ENCODE measurements at regions not wholly inside any gene's neighbourhood (a gene's known extent, or its start where the extent isn't known, plus 50 kb on each side); places are given as distances from the start of the nearest gene placed in this dataset.

DNA sequence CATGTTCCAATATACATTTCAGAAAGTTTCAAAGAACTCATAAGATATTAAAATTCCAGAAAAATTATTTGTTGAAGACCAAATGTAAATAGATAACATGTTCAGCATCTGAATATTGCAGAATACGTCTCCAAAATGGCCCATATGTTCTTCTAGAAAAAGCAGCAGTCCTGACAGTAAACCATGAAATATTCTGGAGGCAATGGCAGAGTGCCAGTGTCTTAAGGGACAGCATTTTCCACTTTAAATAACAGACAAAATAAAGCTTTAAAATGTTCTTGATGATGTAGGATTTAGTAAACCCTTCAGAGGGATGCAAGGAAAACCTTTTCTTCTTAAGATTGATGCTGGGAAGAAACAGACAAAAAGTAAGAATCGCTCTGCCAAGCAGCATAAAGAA is 721.0 kb downstream of the NR2F1-AS1 start:
- no peaks in the 10 kb centered on the region for H3K27me3 ChIP-seq (ENCODE audit: insufficient read depth, low read length)
- H3K4me3 ChIP-seq (ENCODE audit: insufficient read depth, low read length): no peak overlapping the region
- TF ChIP-seq CTCF (IDR thresholded peaks at IDR 0.05; ENCODE audit: extremely low read depth, low read depth, low read length): no peak
- no peaks in the 10 kb centered on the region for H3K4me1 ChIP-seq (ENCODE audit: insufficient read depth, low read length)
- no peaks in the 10 kb centered on the region for H3K9me3 ChIP-seq (ENCODE audit: low read depth, low read length)
- H3K79me2 ChIP-seq (ENCODE audit: insufficient read depth, low read length): no peaks in the 10 kb centered on the region
- H2AFZ ChIP-seq (ENCODE audit: low read length): peak overlapping the region; percentile 26
- no peak for DNase-seq (ENCODE audit: insufficient read length, low spot score, missing footprints)
- no peaks in the 10 kb centered on the region for H4K20me1 ChIP-seq (ENCODE audit: insufficient read depth, low read length)
- no peaks in the 10 kb centered on the region for H3K36me3 ChIP-seq (ENCODE audit: insufficient read depth, low read length)
- no peak overlapping the region for H3K4me2 ChIP-seq (ENCODE audit: insufficient read depth, low read length)
- no peak overlapping the region for H3K27ac ChIP-seq (ENCODE audit: low read depth, low read length)

GRCh38 chr5:92852219-92852618 is 728.8 kb downstream of the NR2F1-AS1 start:
- Histone ChIP-seq H3K9me3 (ENCODE audit: low read depth, low read length) (no peaks in the 10 kb centered on the region), H4K20me1 (ENCODE audit: insufficient read depth, low read length) (no peaks in the 10 kb centered on the region), H2AFZ (ENCODE audit: low read length) (no peak overlapping the region), H3K4me1 (ENCODE audit: insufficient read depth, low read length) (no peaks in the 10 kb centered on the region), H3K27me3 (ENCODE audit: insufficient read depth, low read length) (no peaks in the 10 kb centered on the region), H3K4me2 (ENCODE audit: insufficient read depth, low read length) (no peak overlapping the region), H3K36me3 (ENCODE audit: insufficient read depth, low read length) (no peaks in the 10 kb centered on the region), H3K79me2 (ENCODE audit: insufficient read depth, low read length) (no peaks in the 10 kb centered on the region), H3K4me3 (ENCODE audit: insufficient read depth, low read length) (no peak overlapping the region), H3K27ac (ENCODE audit: low read depth, low read length) (no peak overlapping the region)
- no peak for DNase-seq (ENCODE audit: insufficient read length, low spot score, missing footprints)
- TF ChIP-seq CTCF (IDR thresholded peaks at IDR 0.05; ENCODE audit: extremely low read depth, low read depth, low read length): no peak

GRCh38 chr5:92850886-92851285 is 730.1 kb downstream of the NR2F1-AS1 start:
- Histone ChIP-seq H3K9me3 (ENCODE audit: low read depth, low read length) (no peaks in the 10 kb centered on the region), H3K4me1 (ENCODE audit: insufficient read depth, low read length) (no peaks in the 10 kb centered on the region), H3K27me3 (ENCODE audit: insufficient read depth, low read length) (no peaks in the 10 kb centered on the region), H3K36me3 (ENCODE audit: insufficient read depth, low read length) (no peaks in the 10 kb centered on the region), H3K4me2 (ENCODE audit: insufficient read depth, low read length) (no peak overlapping the region), H2AFZ (ENCODE audit: low read length) (no peak overlapping the region), H3K4me3 (ENCODE audit: insufficient read depth, low read length) (no peak overlapping the region), H4K20me1 (ENCODE audit: insufficient read depth, low read length) (no peaks in the 10 kb centered on the region), H3K79me2 (ENCODE audit: insufficient read depth, low read length) (no peaks in the 10 kb centered on the region), H3K27ac (ENCODE audit: low read depth, low read length) (no peak overlapping the region)
- no peak for TF ChIP-seq CTCF (IDR thresholded peaks at IDR 0.05; ENCODE audit: extremely low read depth, low read depth, low read length)
- no peak for DNase-seq (ENCODE audit: insufficient read length, low spot score, missing footprints)

DNA sequence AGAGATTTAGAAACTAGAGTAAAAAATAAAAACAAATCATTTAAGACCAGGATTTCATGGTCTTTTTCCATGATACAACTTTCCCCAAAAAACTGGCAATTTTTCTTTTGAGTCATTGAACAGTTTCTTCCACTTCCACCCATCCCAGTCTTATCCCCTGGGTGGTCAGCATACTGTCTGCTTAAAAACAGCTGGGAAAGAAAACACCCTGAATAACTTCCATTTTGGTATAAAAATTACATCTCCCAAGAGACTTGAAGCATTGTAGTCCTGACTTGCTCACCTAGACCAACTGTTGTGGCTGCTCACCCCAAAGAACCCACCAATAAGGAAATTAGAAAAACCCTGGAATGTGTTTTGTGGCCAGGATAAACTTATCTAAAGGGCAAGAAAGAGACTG is 731.3 kb downstream of the NR2F1-AS1 start:
- Histone ChIP-seq H3K4me3 (ENCODE audit: insufficient read depth, low read length) (no peak overlapping the region), H3K36me3 (ENCODE audit: insufficient read depth, low read length) (no peaks in the 10 kb centered on the region), H3K4me1 (ENCODE audit: insufficient read depth, low read length) (no peaks in the 10 kb centered on the region), H3K27ac (ENCODE audit: low read depth, low read length) (no peak overlapping the region), H3K27me3 (ENCODE audit: insufficient read depth, low read length) (no peaks in the 10 kb centered on the region), H3K79me2 (ENCODE audit: insufficient read depth, low read length) (no peaks in the 10 kb centered on the region), H4K20me1 (ENCODE audit: insufficient read depth, low read length) (no peaks in the 10 kb centered on the region), H2AFZ (ENCODE audit: low read length) (no peak overlapping the region), H3K4me2 (ENCODE audit: insufficient read depth, low read length) (no peak overlapping the region), H3K9me3 (ENCODE audit: low read depth, low read length) (no peaks in the 10 kb centered on the region)
- no peak for TF ChIP-seq CTCF (IDR thresholded peaks at IDR 0.05; ENCODE audit: extremely low read depth, low read depth, low read length)
- DNase-seq (ENCODE audit: insufficient read length, low spot score, missing footprints): no peak
